Activated naive CD8-positive, alpha-beta T cell treated with anti-CD3 and anti-CD28 coated beads, Interleukin-2, amount 10 ng/mL, durations not matched to agents 7 days and 5 days (primary cell): ENCODE measurements at regions not wholly inside any gene's neighbourhood (a gene's known extent, or its start where the extent isn't known, plus 50 kb on each side); places are given as distances from the start of the nearest gene placed in this dataset.

Experiments
- ATAC-seq: fragments of 150-1000 bp; cut with Tn5 transposase; one replicate; pipeline ENCODE4 v1.10.0; 2021; ENCODE audit warnings: low read depth, moderate library complexity
- POLR2A ChIA-PET: fragments of 350-600 bp; sonication (Branson Sonifier 250); formaldehyde crosslinking; loops from one replicate; lab custom pipeline; 2021; ENCODE audit warnings: antibody characterized with exemption; lab: Charles Lee
- DNase-seq: peaks from one replicate; pipeline ENCODE4 v3.0.0; 2021
- H3K27ac Mint-ChIP-seq: one replicate; pipeline ENCODE4 v1.8.0; 2022; ENCODE audit warnings: mild to moderate bottlenecking, mixed read lengths
- H3K27me3 Mint-ChIP-seq: one replicate; pipeline ENCODE4 v1.8.0; 2022; ENCODE audit warnings: mild to moderate bottlenecking, moderate library complexity, mixed read lengths
- H3K36me3 Mint-ChIP-seq: one replicate; pipeline ENCODE4 v1.8.0; 2021; ENCODE audit warnings: mild to moderate bottlenecking, mixed read lengths
- H3K4me1 Mint-ChIP-seq: one replicate; pipeline ENCODE4 v1.8.0; 2021; ENCODE audit warnings: mixed read lengths
- H3K4me3 Mint-ChIP-seq: one replicate; pipeline ENCODE4 v1.8.0; 2022; ENCODE audit warnings: mild to moderate bottlenecking, moderate library complexity, mixed read lengths
- H3K9me3 Mint-ChIP-seq: one replicate; pipeline ENCODE4 v1.8.0; 2021; ENCODE audit warnings: mixed read lengths

GRCh38 chr16:26252598-26252997 is 560.8 kb downstream of the HS3ST4 start:
- peaks cover 12% of the 10 kb centered on the region for H3K27me3 Mint-ChIP-seq
- H3K4me1 Mint-ChIP-seq, result no peaks in the 10 kb centered on the region
- H3K36me3 Mint-ChIP-seq, result no peaks in the 10 kb centered on the region
- POLR2A ChIA-PET, result no interaction called here
- H3K27ac Mint-ChIP-seq, result no peak overlapping the region
- DNase-seq, result no peak
- no peak overlapping the region for H3K4me3 Mint-ChIP-seq
- ATAC-seq, result no peak
- H3K9me3 Mint-ChIP-seq, result peaks cover 12% of the 10 kb centered on the region

- ATAC-seq (no peak), DNase-seq (no peak)
- peaks cover 17% of the 10 kb centered on the region for H3K4me1 Mint-ChIP-seq
- peaks cover 7% of the 10 kb centered on the region for H3K9me3 Mint-ChIP-seq
- no peaks in the 10 kb centered on the region for H3K27me3 Mint-ChIP-seq
- H3K4me3 Mint-ChIP-seq, result no peak overlapping the region
- no peak overlapping the region for H3K27ac Mint-ChIP-seq
- POLR2A ChIA-PET, result no interaction called here
- no peaks in the 10 kb centered on the region for H3K36me3 Mint-ChIP-seq
These were observed 569.9 kb downstream of the HS3ST4 start for GRCh38 chr16:26261621-26262020.

- peaks cover 17% of the 10 kb centered on the region for H3K4me1 Mint-ChIP-seq
- no peaks in the 10 kb centered on the region for H3K36me3 Mint-ChIP-seq
- H3K4me3 Mint-ChIP-seq, result no peak overlapping the region
- peaks cover 5% of the 10 kb centered on the region for H3K9me3 Mint-ChIP-seq
- no peak for ATAC-seq
- H3K27me3 Mint-ChIP-seq, result no peaks in the 10 kb centered on the region
- H3K27ac Mint-ChIP-seq, result no peak overlapping the region
- POLR2A ChIA-PET, result no interaction called here
- DNase-seq, result no peak
These were observed 571.6 kb downstream of the HS3ST4 start for GRCh38 chr16:26263406-26263805.

- DNase-seq, result no peak
These were observed 575.9 kb downstream of the HS3ST4 start for GRCh38 chr16:26267641-26268040.

GRCh38 chr16:26269673-26270072 is 577.9 kb downstream of the HS3ST4 start:
- Mint-ChIP-seq H3K9me3 (peaks cover 5% of the 10 kb centered on the region), H3K4me1 (peaks cover 14% of the 10 kb centered on the region), H3K27me3 (no peaks in the 10 kb centered on the region), H3K27ac (peak overlapping the region; percentile 66), H3K36me3 (peaks cover 3% of the 10 kb centered on the region), H3K4me3 (peak overlapping the region; percentile 39)
- POLR2A ChIA-PET, result interaction anchor here (0.6 kb wide), 1 partner anchor 1213 kb away, joined by 6 read pairs; no protein-coding TSS in a partner anchor
- ATAC-seq (no peak), DNase-seq (no peak)

More at GRCh38 chr16:26267641-26268040, 575.9 kb downstream of the HS3ST4 start:
- Mint-ChIP-seq H3K36me3 (peaks cover 3% of the 10 kb centered on the region), H3K4me3 (no peak overlapping the region), H3K4me1 (peaks cover 19% of the 10 kb centered on the region), H3K9me3 (peaks cover 6% of the 10 kb centered on the region), H3K27ac (no peak overlapping the region), H3K27me3 (no peaks in the 10 kb centered on the region)
- no peak for ATAC-seq
- POLR2A ChIA-PET, result no interaction called here

GRCh38 chr16:26273607-26274006 is 581.8 kb downstream of the HS3ST4 start:
- H3K4me3 Mint-ChIP-seq, result no peak overlapping the region
- no peaks in the 10 kb centered on the region for H3K27me3 Mint-ChIP-seq
- H3K4me1 Mint-ChIP-seq, result peaks cover 13% of the 10 kb centered on the region
- POLR2A ChIA-PET, result no interaction called here
- H3K36me3 Mint-ChIP-seq, result peaks cover 3% of the 10 kb centered on the region
- peaks cover 4% of the 10 kb centered on the region for H3K9me3 Mint-ChIP-seq
- ATAC-seq (no peak), DNase-seq (no peak)
- no peak overlapping the region for H3K27ac Mint-ChIP-seq

GRCh38 chr16:26275021-26275590 is 583.3 kb downstream of the HS3ST4 start:
- ATAC-seq, result no peak
- Mint-ChIP-seq H3K4me1 (peaks cover 2% of the 10 kb centered on the region), H3K27ac (no peak overlapping the region)

GRCh38 chr16:26276289-26276688 is 584.5 kb downstream of the HS3ST4 start:
- peaks cover 1% of the 10 kb centered on the region for H3K9me3 Mint-ChIP-seq
- H3K27ac Mint-ChIP-seq, result no peak overlapping the region
- H3K4me3 Mint-ChIP-seq, result no peak overlapping the region
- DNase-seq, result no peak
- no peaks in the 10 kb centered on the region for H3K4me1 Mint-ChIP-seq
- ATAC-seq, result no peak
- H3K27me3 Mint-ChIP-seq, result no peaks in the 10 kb centered on the region
- no peaks in the 10 kb centered on the region for H3K36me3 Mint-ChIP-seq
- POLR2A ChIA-PET, result no interaction called here

More at GRCh38 chr16:26275021-26275590, 583.3 kb downstream of the HS3ST4 start:
- DNase-seq, result no peak
- peaks cover 4% of the 10 kb centered on the region for H3K9me3 Mint-ChIP-seq
- no peaks in the 10 kb centered on the region for H3K36me3 Mint-ChIP-seq
- no peak overlapping the region for H3K4me3 Mint-ChIP-seq
- H3K27me3 Mint-ChIP-seq, result no peaks in the 10 kb centered on the region
- POLR2A ChIA-PET, result no interaction called here

- ATAC-seq (no peak), DNase-seq (no peak)
- POLR2A ChIA-PET, result no interaction called here
- Mint-ChIP-seq H3K36me3 (no peaks in the 10 kb centered on the region), H3K4me1 (no peaks in the 10 kb centered on the region), H3K4me3 (no peak overlapping the region), H3K9me3 (no peaks in the 10 kb centered on the region), H3K27ac (no peak overlapping the region), H3K27me3 (no peaks in the 10 kb centered on the region)
These were observed 589.8 kb downstream of the HS3ST4 start for GRCh38 chr16:26281381-26282110.

- H3K27me3 Mint-ChIP-seq, result no peaks in the 10 kb centered on the region
- ATAC-seq, result no peak
These were observed 604.0 kb downstream of the HS3ST4 start for GRCh38 chr16:26295625-26296304.

GRCh38 chr16:26301516-26301915 is 609.8 kb downstream of the HS3ST4 start:
- no peak for DNase-seq
- POLR2A ChIA-PET, result no interaction called here
- no peaks in the 10 kb centered on the region for H3K27me3 Mint-ChIP-seq
- H3K27ac Mint-ChIP-seq, result no peak overlapping the region
- H3K9me3 Mint-ChIP-seq, result peaks cover 6% of the 10 kb centered on the region
- no peaks in the 10 kb centered on the region for H3K36me3 Mint-ChIP-seq
- no peaks in the 10 kb centered on the region for H3K4me1 Mint-ChIP-seq
- H3K4me3 Mint-ChIP-seq, result no peak overlapping the region
- ATAC-seq, result no peak

More at GRCh38 chr16:26295625-26296304, 604.0 kb downstream of the HS3ST4 start:
- H3K27ac Mint-ChIP-seq, result no peak overlapping the region
- H3K9me3 Mint-ChIP-seq, result peaks cover 4% of the 10 kb centered on the region
- no peaks in the 10 kb centered on the region for H3K4me1 Mint-ChIP-seq
- no peak overlapping the region for H3K4me3 Mint-ChIP-seq
- POLR2A ChIA-PET, result no interaction called here
- no peaks in the 10 kb centered on the region for H3K36me3 Mint-ChIP-seq
- no peak for DNase-seq

GRCh38 chr16:26316683-26317464 is 625.1 kb downstream of the HS3ST4 start:
- Mint-ChIP-seq H3K4me1 (no peaks in the 10 kb centered on the region), H3K9me3 (no peaks in the 10 kb centered on the region), H3K36me3 (no peaks in the 10 kb centered on the region), H3K27me3 (no peaks in the 10 kb centered on the region), H3K27ac (no peak overlapping the region), H3K4me3 (no peak overlapping the region)
- DNase-seq (no peak), ATAC-seq (no peak)
- POLR2A ChIA-PET, result no interaction called here

- no peak overlapping the region for H3K27ac Mint-ChIP-seq
These were observed 626.1 kb downstream of the HS3ST4 start for GRCh38 chr16:26317885-26318284.

More at GRCh38 chr16:26317885-26318284, 626.1 kb downstream of the HS3ST4 start:
- ATAC-seq, result no peak
- no peak for DNase-seq
- H3K4me3 Mint-ChIP-seq, result no peak overlapping the region
- H3K27me3 Mint-ChIP-seq, result no peaks in the 10 kb centered on the region
- no peaks in the 10 kb centered on the region for H3K36me3 Mint-ChIP-seq
- no peaks in the 10 kb centered on the region for H3K9me3 Mint-ChIP-seq
- POLR2A ChIA-PET, result no interaction called here
- no peaks in the 10 kb centered on the region for H3K4me1 Mint-ChIP-seq
